GM23338 (cell line): ENCODE measurements at regions not wholly inside any gene's neighbourhood (a gene's known extent, or its start where the extent isn't known, plus 50 kb on each side); places are given as distances from the start of the nearest gene placed in this dataset.

Experiments used
- ATAC-seq: fragments of 200-7000 bp; cut with Tn5 transposase; 3 replicates; pipeline ENCODE4 v1.9.1; 2020
- DNase-seq: peaks from one replicate; pipeline ENCODE4 v3.0.0-alpha.2; 2015; ENCODE audit warnings: low spot score
- H2AFZ ChIP-seq: fragments of 200-600 bp; sonication (generic); 2 replicates; pipeline ENCODE4 v1.8.0; 2016; ENCODE audit warnings: antibody characterized with exemption, mild to moderate bottlenecking, moderate library complexity
- H3F3A ChIP-seq: fragments of 200-600 bp; sonication (generic); replicated peaks from 2 replicates; pipeline ENCODE4 v1.8.0; 2017; ENCODE audit warnings: antibody characterized with exemption, mixed run types, low read depth
- H3K27ac ChIP-seq: fragments of 200-600 bp; sonication (generic); 2 replicates; pipeline ENCODE4 v1.6.1; 2016; ENCODE audit warnings: low read depth
- H3K27me3 ChIP-seq: fragments of 200-600 bp; sonication (generic); 2 replicates; pipeline ENCODE4 v1.8.0; 2016; ENCODE audit warnings: mild to moderate bottlenecking, mixed run types, moderate library complexity; ENCODE audit not compliant: insufficient read depth
- H3K36me3 ChIP-seq: fragments of 200-600 bp; sonication (generic); 2 replicates; pipeline ENCODE4 v1.8.0; 2016; ENCODE audit warnings: mild to moderate bottlenecking; ENCODE audit not compliant: insufficient read depth
- H3K4me1 ChIP-seq: fragments of 200-600 bp; sonication (generic); 2 replicates; pipeline ENCODE4 v1.8.0; 2016; ENCODE audit warnings: mild to moderate bottlenecking, moderate library complexity; ENCODE audit not compliant: insufficient read depth
- H3K4me2 ChIP-seq: fragments of 200-600 bp; sonication (generic); 2 replicates; pipeline ENCODE4 v1.7.1; 2017; ENCODE audit warnings: mixed run types
- H3K4me3 ChIP-seq: fragments of 200-600 bp; sonication (generic); 2 replicates; pipeline ENCODE4 v1.6.1; 2016; ENCODE audit warnings: mixed run types
- H3K79me2 ChIP-seq: fragments of 200-600 bp; sonication (generic); replicated peaks from 2 replicates; pipeline ENCODE4 v1.8.0; 2017; ENCODE audit warnings: mild to moderate bottlenecking; ENCODE audit not compliant: insufficient read depth
- H3K9me2 ChIP-seq: fragments of 200-600 bp; sonication (generic); 2 replicates; pipeline ENCODE4 v1.8.0; 2017; ENCODE audit not compliant: insufficient read depth
- H4K20me1 ChIP-seq: fragments of 200-600 bp; sonication (generic); replicated peaks from 2 replicates; pipeline ENCODE4 v1.8.0; 2017; ENCODE audit warnings: mild to moderate bottlenecking; ENCODE audit not compliant: insufficient read depth
- H3K27ac Mint-ChIP-seq: 2 replicates; pipeline ENCODE4 v1.8.0; 2020; ENCODE audit warnings: inconsistent platforms, mild to moderate bottlenecking, moderate library complexity, mixed read lengths
- H3K27me3 Mint-ChIP-seq: 3 replicates; pipeline ENCODE4 v1.8.0; 2022; ENCODE audit warnings: low read depth, mild to moderate bottlenecking, moderate library complexity, mixed read lengths, inconsistent platforms; ENCODE audit not compliant: insufficient read depth, poor library complexity
- H3K36me3 Mint-ChIP-seq: 3 replicates; pipeline ENCODE4 v1.8.0; 2021; ENCODE audit warnings: low read depth, mild to moderate bottlenecking, inconsistent platforms, moderate library complexity, mixed read lengths
- H3K4me1 Mint-ChIP-seq: 3 replicates; pipeline ENCODE4 v1.8.0; 2020; ENCODE audit warnings: mild to moderate bottlenecking, inconsistent platforms, mixed read lengths
- H3K4me3 Mint-ChIP-seq: 3 replicates; pipeline ENCODE4 v1.8.0; 2021; ENCODE audit warnings: moderate library complexity, mild to moderate bottlenecking, inconsistent platforms, mixed read lengths
- H3K9me3 Mint-ChIP-seq: 3 replicates; pipeline ENCODE4 v1.8.0; 2020; ENCODE audit warnings: moderate library complexity, mild to moderate bottlenecking, inconsistent platforms, mixed read lengths
- ETS1 ChIP-seq: IDR thresholded peaks from 2 replicates; pipeline ENCODE4 v1.6.1; 2016; ENCODE audit warnings: antibody characterized with exemption
- EZH2 ChIP-seq: fragments of 200-600 bp; sonication (generic); IDR thresholded peaks from one replicate; pipeline ENCODE4 v1.8.0; 2017; ENCODE audit warnings: antibody characterized with exemption, mild to moderate bottlenecking, low read depth; ENCODE audit not compliant: unreplicated experiment
- REST ChIP-seq: IDR thresholded peaks from one replicate; pipeline ENCODE4 v1.6.1; 2018; ENCODE audit warnings: antibody characterized with exemption; ENCODE audit not compliant: unreplicated experiment
- STAT1 ChIP-seq: IDR thresholded peaks from one replicate; pipeline ENCODE4 v1.6.1; 2016; ENCODE audit warnings: antibody characterized with exemption; ENCODE audit not compliant: unreplicated experiment
- ZNF114 ChIP-seq: fragments of 250-450 bp; sonication (Bioruptor Pico); IDR thresholded peaks from 2 replicates; pipeline ENCODE4 v1.5.0; 2020; ENCODE audit warnings: mild to moderate bottlenecking, moderate library complexity
- ZNF331 ChIP-seq: fragments of 250-450 bp; sonication (Bioruptor Pico); IDR thresholded peaks from 2 replicates; pipeline ENCODE4 v1.5.0; 2020; ENCODE audit warnings: low read depth, mild to moderate bottlenecking, moderate library complexity
- ZNF462 ChIP-seq: fragments of 250-450 bp; sonication (Bioruptor Pico); IDR thresholded peaks from 2 replicates; pipeline ENCODE4 v1.5.0; 2020; ENCODE audit warnings: mild to moderate bottlenecking, moderate library complexity

GRCh38 chrX:31007321-31007720 is 64.5 kb downstream of the FTHL17 start:
- H3K4me3 ChIP-seq: no peak overlapping the region
- H3K27me3 Mint-ChIP-seq: no peaks in the 10 kb centered on the region
- H2AFZ ChIP-seq: no peak overlapping the region
- no peak overlapping the region for H3K4me3 Mint-ChIP-seq
- no peaks in the 10 kb centered on the region for H3F3A ChIP-seq
- no peaks in the 10 kb centered on the region for H3K9me2 ChIP-seq
- H3K27ac ChIP-seq: no peak overlapping the region
- H3K79me2 ChIP-seq: no peaks in the 10 kb centered on the region
- H3K36me3 Mint-ChIP-seq: no peaks in the 10 kb centered on the region
- DNase-seq: no peak
- no peaks in the 10 kb centered on the region for H3K27me3 ChIP-seq
- H3K9me3 Mint-ChIP-seq: no peaks in the 10 kb centered on the region
- H3K27ac Mint-ChIP-seq: no peak overlapping the region
- H3K4me2 ChIP-seq: no peak overlapping the region
- no peaks in the 10 kb centered on the region for H3K36me3 ChIP-seq
- no peaks in the 10 kb centered on the region for H4K20me1 ChIP-seq
- no peak for TF ChIP-seq REST
- TF ChIP-seq ZNF114 (CRISPR knock-in tag): no peak
- TF ChIP-seq EZH2: no peak
- no peaks in the 10 kb centered on the region for H3K4me1 ChIP-seq
- no peaks in the 10 kb centered on the region for H3K4me1 Mint-ChIP-seq
- no peak for ATAC-seq

- no peak overlapping the region for H2AFZ ChIP-seq
- DNase-seq (no peak), ATAC-seq (no peak)
- no peaks in the 10 kb centered on the region for H3K4me1 Mint-ChIP-seq
- no peak overlapping the region for H3K4me2 ChIP-seq
- H3K4me1 ChIP-seq: no peaks in the 10 kb centered on the region
- H3K36me3 Mint-ChIP-seq: no peaks in the 10 kb centered on the region
- no peaks in the 10 kb centered on the region for H3K27me3 Mint-ChIP-seq
- H3K79me2 ChIP-seq: no peaks in the 10 kb centered on the region
- H3K9me2 ChIP-seq: no peaks in the 10 kb centered on the region
- H3K9me3 Mint-ChIP-seq: no peaks in the 10 kb centered on the region
- no peak overlapping the region for H3K4me3 ChIP-seq
- H3K27me3 ChIP-seq: no peaks in the 10 kb centered on the region
- no peaks in the 10 kb centered on the region for H3K36me3 ChIP-seq
- H3K4me3 Mint-ChIP-seq: no peak overlapping the region
- H4K20me1 ChIP-seq: no peaks in the 10 kb centered on the region
- H3K27ac ChIP-seq: no peak overlapping the region
- no peak overlapping the region for H3K27ac Mint-ChIP-seq
- H3F3A ChIP-seq: no peaks in the 10 kb centered on the region
- TF ChIP-seq REST (no peak), EZH2 (no peak), ETS1 (no peak), STAT1 (no peak), ZNF331 (CRISPR knock-in tag) (no peak), ZNF462 (CRISPR knock-in tag) (no peak)
Observed at GRCh38 chrX:31006027-31006426, 65.8 kb downstream of the FTHL17 start.
